Erythroblast (primary cell): ENCODE measurements at regions not wholly inside any gene's neighbourhood (a gene's known extent, or its start where the extent isn't known, plus 50 kb on each side); places are given as distances from the start of the nearest gene placed in this dataset.

Experiments
- GATA1 ChIP-seq: IDR thresholded peaks from 2 replicates; pipeline ENCODE4 v1.6.1; 2011; ENCODE audit warnings: low read depth, mild to moderate bottlenecking, control low read depth, low read length, moderate library complexity
- POLR2A ChIP-seq: IDR thresholded peaks from 2 replicates; pipeline ENCODE4 v1.6.1; 2011; ENCODE audit warnings: mild to moderate bottlenecking, low read length

DNA sequence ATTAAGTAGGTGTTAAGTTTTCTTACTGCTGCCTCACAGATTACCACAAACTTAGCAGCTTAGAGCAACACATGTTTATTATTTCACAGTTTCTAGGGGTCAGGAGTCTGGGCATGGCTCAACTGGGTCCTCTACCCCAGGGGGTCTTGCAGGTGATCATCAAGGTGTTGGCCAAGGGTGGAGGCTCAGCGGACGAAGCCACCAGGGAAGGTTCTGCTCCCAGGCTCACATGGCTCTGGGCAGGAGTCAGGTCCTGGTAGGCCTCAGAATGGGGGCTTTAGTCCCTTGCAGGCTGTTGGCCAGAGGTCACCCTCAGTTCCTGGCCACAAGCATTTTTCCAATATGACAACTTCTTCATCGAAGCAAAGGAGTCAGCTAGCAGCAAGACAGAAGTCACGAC, 362.5 kb downstream of the PREX1 start:
- TF ChIP-seq POLR2A (no peak), GATA1 (no peak)
